ENCODE measurements at regions not wholly inside any gene's neighbourhood (a gene's known extent, or its start where the extent isn't known, plus 50 kb on each side); places are given as distances from the start of the nearest gene placed in this dataset.

DNA sequence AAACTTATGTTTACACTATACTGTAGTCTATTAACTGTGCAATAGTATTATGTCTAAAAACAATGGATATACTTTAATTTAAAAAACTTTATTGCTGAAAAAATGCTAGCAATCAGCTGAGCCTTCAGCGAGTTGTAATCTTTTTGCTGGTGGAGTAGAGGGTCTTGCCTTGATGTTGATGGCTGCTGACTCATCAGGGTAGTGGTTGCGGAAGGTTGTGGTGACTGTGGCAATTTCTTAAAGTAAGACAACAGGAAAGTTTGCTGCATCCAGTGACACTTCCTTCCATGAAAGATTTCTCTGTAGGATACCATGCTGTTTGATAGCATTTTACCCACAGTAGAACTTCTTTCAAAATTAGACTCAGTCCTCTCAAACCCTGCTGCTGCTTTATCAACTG lies 234.7 kb upstream of the CSF3R start:
- DNase-seq = no peak

DNA sequence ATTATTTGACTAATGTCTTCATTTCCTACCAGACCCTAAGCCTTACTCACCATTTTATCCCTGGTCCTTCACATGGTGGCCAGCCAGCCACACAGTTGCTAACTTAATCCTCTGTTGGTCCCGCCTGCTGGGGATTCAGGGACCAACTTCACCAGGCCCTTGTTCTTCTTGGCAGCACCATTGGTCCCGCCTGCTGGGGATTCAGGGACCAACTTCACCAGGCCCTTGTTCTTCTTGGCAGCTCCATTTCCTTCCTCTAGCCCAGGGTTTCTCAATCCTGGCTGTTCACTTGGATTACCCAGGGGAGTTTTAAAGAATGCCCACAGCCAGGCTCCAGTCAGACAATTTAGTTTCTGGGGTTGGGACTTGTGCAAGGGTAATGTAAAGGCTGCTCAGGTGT lies 233.1 kb upstream of the CSF3R start:
- DNase-seq = no peak

DNA sequence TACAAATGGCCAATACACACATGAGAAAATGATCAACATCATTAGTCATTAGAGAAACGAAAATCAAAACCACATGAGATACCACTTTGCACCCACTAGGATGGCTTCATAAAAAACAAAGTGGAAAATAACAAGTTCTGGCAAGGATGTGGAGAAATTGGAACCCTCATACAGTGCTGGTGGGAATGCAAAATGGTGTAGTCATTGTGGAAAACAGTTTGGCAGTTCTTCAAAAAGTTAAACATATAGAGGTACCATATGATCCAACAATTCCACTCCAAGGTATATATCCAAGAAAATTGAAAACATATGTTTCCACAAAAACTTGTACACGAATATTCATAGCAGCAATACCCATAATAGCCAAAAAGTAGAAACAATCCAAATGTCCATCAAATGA lies 231.6 kb upstream of the CSF3R start:
- DNase-seq = no peak

DNA sequence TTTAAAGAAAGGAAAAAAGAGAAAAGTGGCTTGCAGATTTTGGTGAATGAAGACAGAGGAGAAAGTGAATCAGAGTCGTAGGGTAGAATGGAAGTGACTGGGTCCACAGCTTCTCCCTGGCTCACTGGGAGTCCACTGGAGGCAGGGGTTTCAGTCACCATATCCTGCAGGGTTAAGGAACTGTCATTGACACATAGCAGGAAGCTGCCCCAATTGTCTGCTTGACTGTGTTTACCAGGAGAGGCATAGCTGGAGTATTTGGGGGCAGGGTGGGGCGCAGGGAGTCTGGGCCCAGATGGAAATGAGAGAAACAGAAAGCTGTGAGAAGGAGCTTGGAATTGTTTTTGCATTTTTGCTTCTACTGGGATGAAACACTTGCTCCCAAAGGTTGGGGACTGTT lies 228.8 kb upstream of the CSF3R start:
- DNase-seq = no peak

DNA sequence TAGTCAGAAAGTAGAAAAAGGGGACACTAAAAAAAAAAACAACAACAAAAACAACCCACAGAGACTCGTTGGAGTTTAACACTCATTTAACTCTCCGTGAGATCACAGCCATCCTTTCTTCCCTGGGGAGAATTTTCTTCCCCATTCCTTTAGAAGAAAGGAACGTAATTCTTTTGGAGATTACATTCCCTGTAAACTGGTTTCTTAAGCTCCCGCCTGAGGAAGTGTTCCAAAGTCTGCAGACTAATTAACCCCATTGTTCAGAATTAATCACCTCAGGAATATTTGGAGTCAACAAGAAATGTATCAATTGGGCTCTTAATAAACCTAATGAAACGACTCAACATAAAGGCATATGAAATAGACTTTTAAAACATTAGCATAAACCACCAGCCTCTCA lies 228.2 kb upstream of the CSF3R start:
- no peak for DNase-seq

DNA sequence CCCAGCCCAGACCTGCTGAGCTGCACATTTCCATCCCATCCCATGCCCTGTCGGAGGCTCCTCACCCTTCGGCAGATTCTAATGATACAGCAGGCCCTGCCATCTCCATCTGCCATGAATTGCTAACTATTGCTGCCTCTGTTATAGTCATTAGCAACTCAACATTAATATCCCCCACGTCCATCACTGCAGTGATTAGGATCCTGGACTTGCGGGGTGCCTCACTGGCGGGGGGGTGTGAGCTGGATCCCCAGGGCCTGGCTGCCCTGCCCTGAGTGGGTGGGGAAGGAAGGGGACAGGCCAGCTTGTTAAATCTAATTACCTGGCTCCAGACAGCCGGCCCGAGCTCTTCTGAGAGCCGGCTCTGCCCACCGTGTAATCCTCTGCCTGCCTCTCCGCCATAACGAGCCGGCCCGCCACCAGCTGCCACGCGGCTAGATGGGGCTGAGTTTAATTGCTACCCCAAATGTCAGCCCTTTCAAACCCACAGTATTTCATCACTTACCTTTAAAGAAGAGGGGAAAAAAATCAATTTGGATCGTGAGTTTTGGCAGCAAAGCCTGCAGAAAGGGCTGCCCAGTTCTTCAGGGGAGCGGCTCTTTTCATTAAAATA lies 227.3 kb upstream of the CSF3R start:
- DNase-seq = no peak

DNA sequence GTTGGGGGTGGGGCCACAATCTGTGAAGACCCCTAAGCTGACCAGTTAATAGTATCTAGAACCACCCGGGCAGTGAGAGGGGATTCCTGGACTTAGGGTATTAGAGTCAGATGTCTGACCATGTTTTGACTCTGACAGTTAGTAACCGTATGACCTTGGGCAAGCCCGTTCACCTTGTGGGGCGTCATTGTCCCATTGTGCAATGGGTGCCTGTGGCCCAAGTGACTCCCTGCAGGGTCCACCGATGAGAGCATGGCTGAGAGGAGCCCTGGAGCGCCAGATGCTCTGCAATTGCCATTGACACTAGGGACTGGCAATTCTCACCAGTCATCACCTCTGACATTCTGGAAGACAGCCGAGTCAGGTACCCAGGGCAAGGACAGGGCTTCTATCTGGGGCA lies 225.9 kb upstream of the CSF3R start:
- no peak for DNase-seq

GRCh38 chr1:36707221-36707620 lies 224.5 kb upstream of the CSF3R start:
- no peak for DNase-seq

- no peak for DNase-seq
Observed at GRCh38 chr1:36706416-36706815, 223.7 kb upstream of the CSF3R start.

- no peak for DNase-seq
Observed at GRCh38 chr1:36705629-36706028, 222.9 kb upstream of the CSF3R start.

GRCh38 chr1:36703526-36704208 lies 221.0 kb upstream of the CSF3R start:
- peak; percentile 62 for DNase-seq

- DNase-seq = no peak
Observed at GRCh38 chr1:36702963-36703362, 220.2 kb upstream of the CSF3R start.

DNA sequence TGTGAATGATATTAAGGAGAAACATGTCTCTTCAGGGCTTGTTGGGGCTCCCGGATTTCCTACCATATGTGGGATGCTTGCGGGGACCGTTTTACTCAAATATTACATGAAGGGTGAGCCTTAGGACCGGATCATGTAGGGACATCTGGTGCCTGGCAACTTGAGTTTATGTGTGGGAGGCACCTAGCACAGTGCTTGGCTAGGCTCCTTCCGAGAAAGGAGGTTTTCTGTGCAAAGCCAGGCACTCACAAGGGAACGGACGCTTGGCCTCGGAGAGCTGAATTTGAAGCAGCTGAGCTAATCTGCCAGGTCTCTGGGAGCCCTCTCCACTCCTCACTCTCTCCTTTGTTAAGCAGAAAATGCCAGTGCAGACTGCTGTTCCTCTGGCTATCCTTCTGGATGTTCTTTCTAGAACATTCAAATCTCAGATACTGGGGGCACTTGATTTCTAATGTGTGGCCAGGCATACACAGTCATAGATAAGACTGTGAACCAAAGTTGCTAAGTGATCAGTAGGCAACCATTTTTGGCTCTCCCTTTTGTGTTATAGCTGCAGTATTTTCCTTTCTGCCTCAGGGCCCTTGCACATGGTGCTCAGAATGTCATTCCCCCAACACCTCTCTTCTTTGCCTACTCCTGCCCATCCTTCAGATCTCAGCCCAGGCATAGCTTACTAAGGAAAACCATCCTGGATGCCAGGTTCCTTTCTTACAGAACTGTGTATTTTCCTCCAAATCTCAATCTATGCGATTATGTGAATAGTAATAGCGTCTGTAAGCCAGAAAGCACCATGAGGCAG lies 216.6 kb upstream of the CSF3R start:
- DNase-seq = no peak

GRCh38 chr1:36697836-36698605 lies 215.3 kb upstream of the CSF3R start:
- no peak for DNase-seq

DNA sequence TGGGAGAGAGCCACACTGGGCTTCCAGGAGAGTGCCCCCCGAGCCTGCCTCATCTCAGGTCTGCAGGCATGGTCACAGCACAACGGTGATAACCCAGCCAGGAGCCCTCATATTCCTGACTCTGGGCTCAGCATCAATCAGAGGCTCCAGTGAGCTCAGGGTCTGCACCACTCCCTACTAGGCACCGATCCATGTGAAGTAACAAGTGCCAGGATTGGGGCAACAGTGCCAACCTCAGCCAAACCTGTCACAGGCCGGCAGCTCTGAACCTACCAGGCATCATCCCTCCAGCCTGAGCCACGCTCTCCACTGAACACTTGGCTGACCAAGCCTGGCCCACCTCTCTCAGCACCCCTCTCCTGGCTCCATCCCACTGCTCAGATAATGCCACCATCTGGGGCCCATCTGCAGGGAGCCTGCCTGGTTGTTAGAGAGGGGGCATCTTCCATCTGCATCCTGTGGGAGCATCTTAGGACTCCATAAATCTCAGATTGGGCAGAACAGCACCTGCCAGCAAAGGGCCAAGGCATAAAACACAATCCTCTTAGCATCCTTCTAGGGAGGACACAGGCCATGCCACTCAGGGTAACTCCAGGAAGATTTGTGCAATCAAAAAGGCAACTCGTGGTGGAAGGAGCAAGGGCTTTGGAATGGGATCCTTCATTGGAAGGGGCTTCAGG lies 213.7 kb upstream of the CSF3R start:
- DNase-seq = no peak

GRCh38 chr1:36693603-36694002 lies 210.9 kb upstream of the CSF3R start:
- DNase-seq = no peak

- no peak for DNase-seq
Observed at GRCh38 chr1:36693161-36693525, 210.4 kb upstream of the CSF3R start.

DNA sequence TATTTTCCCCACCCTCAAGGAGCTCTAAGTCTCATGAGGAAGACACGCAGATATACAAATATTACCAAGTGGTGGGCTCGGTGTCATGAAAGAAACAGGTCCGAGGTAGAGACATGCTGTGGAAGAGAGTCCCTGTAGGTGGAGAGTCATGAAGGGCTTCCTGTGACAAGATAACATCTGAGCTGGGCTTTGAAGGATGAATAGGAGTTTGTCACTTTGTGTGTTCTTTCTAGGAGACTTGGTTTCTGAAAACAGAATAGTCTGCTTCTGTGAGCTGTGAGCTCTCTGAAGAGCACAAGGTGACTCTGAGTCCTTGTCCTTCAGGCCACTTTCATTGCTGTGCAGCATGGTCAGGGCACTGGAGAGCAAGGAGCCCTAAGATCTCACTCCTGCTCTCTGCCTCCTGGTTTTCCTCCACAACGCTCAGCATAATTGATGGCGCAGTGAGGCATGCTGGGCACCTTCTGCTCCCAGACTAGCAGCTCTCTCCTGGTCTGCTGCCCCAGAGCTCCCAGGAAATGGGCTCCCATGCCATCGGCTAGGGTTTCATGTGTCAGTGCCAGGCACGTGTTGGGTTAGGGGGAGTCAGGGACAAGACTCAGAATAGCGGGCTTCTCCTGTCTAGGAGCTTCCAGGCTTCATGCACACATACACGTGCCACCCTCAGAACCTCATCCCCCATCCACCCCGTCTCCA lies 209.9 kb upstream of the CSF3R start:
- no peak for DNase-seq

DNA sequence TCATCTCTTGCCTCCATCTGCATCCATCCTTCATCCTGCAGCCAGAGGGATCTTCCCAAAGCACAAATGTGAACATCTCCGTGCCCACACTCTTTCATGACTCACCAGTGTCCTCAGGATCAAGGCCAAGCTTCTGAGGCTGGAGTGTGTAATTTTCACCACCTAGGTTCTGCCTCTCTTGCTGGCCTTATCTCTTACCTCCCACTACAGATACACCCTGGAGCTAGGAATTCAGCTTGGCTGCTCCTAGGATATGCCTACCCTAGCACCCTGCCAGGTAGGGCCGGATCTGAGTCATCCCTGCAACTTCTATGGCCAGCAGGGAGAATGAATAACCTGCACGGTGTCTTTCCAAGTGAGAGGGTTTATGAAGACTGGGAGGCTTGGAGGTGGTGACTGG lies 208.7 kb upstream of the CSF3R start:
- no peak for DNase-seq

DNA sequence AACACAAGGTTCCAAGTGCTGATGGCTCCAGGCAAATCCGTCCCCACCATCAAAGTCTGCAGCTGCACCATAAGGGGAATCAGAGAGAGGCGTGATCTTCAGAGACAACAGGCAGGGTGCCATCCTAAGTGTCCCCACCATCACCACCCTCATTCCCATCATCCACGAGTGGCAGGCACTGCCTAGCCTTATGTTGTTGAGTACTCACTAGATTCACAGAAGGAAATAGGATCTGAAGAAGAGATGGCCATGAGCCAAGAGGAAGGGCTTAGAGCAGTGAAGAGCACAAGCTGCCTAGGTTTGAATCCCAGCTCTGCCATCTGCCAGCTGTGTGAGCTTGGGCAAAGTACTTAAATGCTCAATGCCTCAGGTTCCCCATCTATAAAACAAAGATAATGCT lies 207.3 kb upstream of the CSF3R start:
- DNase-seq = no peak

GRCh38 chr1:36687312-36687711 lies 204.6 kb upstream of the CSF3R start:
- DNase-seq = no peak

DNA sequence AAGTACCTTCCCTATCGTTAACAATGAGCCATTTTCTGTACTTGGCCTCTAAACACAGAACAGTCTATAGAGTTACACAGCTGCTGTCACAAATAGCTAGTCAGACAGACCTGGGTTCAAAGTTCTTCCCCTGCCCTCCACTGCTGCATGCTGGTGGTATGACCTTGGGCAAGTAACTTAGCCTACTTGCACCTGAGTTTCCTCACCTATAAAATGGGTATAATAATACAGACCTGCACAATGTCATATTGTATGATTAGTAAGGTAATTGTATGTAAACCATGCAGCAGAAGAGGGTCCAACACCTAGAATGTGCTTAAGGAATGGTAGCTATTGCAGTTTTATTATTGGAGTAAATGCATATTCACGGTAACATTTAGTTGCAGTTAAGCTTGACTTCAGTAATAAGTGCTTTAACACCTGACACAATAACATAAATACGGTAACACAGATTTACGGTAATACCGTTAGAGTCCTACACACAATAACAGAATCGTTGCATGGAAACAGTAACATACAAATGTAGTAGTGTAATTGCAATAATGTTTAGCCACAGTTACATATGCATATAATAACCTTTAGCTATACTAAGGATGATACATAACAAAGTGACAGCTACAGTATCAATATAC lies 193.3 kb upstream of the CSF3R start:
- DNase-seq = no peak

Data from fibroblast of skin of scalp (primary cell).